GM18499 (cell line): ENCODE measurements at regions not wholly inside any gene's neighbourhood (a gene's known extent, or its start where the extent isn't known, plus 50 kb on each side); places are given as distances from the start of the nearest gene placed in this dataset.

ENCODE experiments used
- ATAC-seq: cut with Tn5 transposase; IDR thresholded peaks from one replicate; pipeline ENCODE4 v1.9.1; 2021; ENCODE audit warnings: moderate number of reproducible peaks; ENCODE audit not compliant: insufficient read depth, unreplicated experiment

DNA sequence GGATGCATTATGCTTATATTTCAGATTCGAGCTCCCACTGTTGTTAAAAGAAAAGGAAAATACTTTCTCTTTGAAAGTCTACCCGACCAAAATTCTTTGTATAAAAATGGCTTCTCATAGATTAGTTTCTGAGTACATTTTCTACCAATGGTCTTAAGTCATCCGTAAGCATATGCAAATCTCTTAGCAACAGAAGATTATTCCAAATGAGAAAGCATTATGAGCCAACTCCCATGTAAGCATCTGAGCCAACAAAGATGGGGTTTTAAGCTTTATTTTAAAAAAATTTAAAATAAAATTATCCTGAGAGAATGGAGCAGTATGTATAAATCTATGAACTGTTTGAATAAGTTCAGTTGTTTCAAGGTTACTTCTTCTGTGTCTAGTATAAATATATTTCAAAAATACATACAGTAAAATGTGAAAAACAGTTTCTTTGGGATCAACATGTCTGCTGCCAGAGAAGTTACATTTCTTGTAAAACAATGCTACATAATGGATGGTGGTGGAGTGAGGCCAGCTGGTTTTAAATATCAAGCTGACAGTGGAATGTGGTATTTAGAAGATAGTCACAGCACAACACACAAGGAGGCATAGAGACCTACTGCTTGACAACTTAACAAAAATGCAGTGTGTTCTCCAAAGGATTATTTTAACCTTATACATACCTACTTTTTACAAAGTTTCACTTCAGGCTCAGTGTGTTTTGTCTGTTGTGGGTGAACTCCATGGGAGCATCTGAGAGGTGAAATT is 199.5 kb upstream of the DIPK2B start:
- no peak for ATAC-seq

GRCh38 chrX:45385757-45386156 is 185.1 kb upstream of the DIPK2B start:
- ATAC-seq = no peak

GRCh38 chrX:45381841-45382240 is 181.2 kb upstream of the DIPK2B start:
- ATAC-seq = no peak

- ATAC-seq = no peak
These were observed 180.7 kb upstream of the DIPK2B start for GRCh38 chrX:45381366-45381765.

DNA sequence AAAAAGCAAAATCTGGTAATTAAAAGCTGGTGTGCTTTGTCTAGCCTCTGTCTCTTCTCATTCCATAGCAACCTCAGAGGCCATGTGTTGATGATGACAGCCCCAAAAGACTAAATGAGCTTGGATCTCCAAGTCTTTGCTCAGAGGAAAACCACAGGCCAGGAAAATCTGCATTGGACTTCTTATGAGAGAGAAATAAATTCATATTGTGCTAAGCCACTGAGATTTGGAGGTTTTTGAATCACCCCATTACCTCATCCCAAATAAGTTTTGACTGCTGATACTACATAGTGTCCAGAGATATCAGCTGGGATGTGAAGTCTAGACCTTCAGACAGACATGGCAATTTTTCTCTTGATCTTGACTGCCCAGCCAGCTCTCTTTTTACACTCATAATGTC is 178.6 kb upstream of the DIPK2B start:
- no peak for ATAC-seq

- no peak for ATAC-seq
These were observed 171.5 kb upstream of the DIPK2B start for GRCh38 chrX:45372151-45372550.

- ATAC-seq = no peak
These were observed 168.0 kb upstream of the DIPK2B start for GRCh38 chrX:45368705-45369104.

DNA sequence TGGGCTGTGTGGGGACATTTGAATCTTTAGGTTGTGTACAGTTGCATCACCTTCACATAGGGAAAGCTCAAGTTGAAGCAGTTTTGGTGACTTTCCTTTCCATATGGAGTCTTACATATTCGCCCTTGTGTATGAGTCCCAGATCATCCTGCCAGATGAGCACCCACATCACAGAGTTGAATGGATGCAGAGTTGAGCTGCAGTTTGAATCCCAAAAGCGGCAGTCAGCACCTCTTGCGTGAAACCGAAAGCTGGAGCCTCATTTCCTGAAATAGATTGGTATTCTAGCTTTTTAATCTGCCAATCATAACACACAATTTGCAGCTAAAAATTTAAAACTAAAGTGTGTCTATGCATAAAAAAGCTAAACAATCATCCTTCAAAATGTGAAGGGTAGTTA is 162.9 kb upstream of the DIPK2B start:
- ATAC-seq = no peak

DNA sequence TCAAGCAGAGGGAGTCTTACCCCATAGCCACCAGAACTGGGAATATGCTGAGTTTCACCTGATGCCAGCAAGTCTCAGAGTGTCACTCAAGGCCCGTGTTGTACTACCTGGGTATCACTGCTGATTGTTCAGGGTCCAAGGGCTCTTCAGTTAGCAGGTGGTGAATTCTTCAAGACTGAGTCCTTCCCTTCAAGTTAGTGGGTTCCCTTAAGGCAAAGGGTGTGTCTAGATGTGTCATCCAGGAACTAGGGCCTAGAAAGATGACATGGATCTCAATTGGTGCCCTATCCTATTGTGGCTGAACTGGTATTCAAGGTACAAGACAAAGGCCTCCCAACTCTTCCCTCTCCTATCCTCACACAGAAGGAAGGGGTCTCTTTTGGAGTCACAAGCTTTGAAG is 159.9 kb upstream of the DIPK2B start:
- ATAC-seq = no peak

DNA sequence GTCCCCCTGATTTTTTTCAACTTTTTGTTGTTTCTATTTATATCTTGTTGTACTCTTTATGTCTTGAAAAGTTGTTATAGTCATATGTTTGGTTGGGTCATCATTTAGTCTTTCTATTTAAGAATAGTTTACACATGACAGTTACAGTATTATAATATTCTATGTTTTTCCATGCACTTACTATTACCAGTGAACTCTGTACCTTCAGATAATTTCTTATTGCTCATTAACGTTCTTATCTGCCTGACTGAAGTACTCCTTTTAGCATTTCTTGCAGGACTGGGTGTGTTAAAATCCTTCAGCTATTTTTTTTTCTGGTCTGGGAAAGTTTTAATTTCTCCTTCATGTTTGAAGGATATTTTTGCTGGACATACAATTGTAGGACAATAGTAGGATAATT is 157.7 kb upstream of the DIPK2B start:
- no peak for ATAC-seq

DNA sequence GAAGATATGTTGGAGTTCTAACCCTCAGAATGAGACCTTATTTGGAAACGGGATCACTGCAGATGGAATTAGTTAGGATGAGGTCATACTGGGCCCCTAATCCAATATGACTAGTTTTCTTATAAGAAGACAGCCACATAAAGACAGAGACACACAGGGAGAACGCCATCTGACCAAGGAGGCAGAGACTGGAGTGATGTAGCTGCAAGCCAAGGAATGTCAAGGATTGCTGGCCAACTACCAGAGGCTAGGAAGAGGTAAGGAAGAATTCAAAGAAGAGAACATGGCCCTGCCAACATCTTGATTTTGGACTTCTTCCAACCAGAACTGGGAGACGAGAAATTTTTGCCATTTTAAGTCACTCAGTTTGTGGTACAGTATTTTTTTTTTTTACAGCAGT is 152.8 kb upstream of the DIPK2B start:
- no peak for ATAC-seq

- ATAC-seq = no peak
These were observed 151.9 kb upstream of the DIPK2B start for GRCh38 chrX:45352611-45353010.

DNA sequence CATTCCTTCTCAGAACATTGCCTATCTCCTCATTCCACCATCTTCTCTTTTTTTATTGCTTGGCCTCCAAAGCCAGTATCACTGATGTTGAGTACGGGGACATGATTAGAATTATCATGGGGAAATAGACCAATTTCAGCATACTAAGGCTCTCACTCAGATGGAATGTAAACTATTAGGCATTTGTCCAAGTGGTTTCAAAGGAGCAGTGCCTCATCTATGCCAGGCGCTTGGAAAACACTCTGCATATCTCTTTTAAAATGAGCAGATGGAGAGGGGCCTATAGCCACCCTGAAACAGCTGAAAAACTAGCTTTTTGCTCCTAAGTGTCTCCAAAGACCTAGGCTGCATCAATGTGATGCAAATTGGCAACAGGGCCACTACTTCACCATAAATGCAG is 150.8 kb upstream of the DIPK2B start:
- no peak for ATAC-seq

DNA sequence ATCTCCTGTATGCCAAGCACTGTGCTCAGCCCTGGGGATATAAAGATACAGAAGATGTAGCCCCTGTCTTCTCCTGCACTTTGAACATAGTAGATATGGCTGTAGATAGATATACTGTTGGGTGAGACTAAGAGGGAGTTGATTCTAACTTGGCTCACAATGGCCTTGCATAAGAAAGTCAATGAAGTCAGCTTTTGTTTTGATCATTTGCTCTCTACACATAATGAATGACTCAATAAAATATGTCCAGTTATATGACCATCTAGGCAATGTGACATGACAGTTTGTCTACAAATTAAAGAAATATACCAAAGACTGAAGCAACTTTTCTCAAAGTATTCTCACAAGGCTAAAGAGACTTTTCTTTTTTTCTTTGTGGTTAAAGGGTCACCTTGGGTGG is 147.6 kb upstream of the DIPK2B start:
- no peak for ATAC-seq

- no peak for ATAC-seq
These were observed 147.2 kb upstream of the DIPK2B start for GRCh38 chrX:45347877-45348276.

DNA sequence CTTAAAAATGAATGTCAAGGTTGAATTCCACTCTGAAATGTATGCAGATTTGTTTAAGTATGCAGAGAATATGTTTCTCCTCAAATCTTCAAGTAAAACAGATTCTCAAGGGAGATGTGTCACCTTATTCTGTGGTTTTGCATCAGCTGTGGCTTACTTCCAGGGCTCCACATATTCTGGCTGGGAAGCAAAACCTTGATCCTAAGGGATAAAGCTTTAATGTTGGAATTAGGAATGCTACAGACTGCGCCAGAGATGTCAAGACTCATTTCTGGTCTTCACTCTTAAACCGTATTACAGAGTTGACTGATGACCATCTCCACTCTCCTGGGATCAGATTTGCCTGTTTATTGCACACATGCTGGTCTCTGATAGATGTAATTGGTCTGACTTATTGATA is 143.9 kb upstream of the DIPK2B start:
- no peak for ATAC-seq

DNA sequence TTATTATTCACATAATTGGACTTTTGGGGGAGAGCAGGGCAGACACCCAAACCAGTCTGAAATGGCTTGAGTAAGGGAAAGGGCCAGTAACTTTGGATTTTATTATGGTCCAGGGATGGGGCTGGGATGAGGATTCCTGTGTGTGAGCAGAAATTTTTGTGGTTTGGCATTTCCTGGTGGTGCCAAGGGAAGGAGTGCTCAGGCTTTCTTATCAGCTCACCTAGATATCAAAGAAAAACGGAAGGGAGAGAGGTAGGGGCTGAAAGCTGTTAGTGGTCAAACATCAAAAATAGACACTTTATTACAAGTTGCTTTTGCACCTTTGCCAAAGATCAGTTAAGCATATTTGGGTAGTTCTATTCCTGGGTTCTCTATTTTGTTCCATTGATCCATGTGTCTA is 128.5 kb upstream of the DIPK2B start:
- ATAC-seq = no peak

GRCh38 chrX:45324941-45325340 is 124.3 kb upstream of the DIPK2B start:
- no peak for ATAC-seq

GRCh38 chrX:45323387-45323786 is 122.7 kb upstream of the DIPK2B start:
- ATAC-seq = no peak

- ATAC-seq = no peak
These were observed 122.1 kb upstream of the DIPK2B start for GRCh38 chrX:45322820-45323219.

GRCh38 chrX:45322382-45322781 is 121.7 kb upstream of the DIPK2B start:
- ATAC-seq = no peak

DNA sequence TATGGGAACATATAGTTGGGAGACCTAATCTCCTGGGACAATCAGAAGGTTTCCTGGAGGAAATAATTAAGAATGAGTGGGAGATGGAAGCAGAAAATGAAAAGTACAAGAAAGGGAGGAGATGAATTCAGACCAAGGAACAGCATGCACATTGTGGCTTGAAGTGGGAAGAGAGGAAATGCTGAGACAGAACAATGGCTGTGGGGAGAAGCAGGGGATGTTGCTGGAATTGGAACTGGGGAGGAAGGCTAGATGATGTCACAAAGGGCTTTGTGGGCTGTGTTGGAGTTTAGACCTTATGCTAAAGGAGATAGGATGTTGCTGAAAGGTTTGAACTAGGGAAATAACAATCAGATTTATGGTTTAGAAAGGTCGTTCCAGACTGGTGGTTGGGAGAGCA is 119.5 kb upstream of the DIPK2B start:
- no peak for ATAC-seq

DNA sequence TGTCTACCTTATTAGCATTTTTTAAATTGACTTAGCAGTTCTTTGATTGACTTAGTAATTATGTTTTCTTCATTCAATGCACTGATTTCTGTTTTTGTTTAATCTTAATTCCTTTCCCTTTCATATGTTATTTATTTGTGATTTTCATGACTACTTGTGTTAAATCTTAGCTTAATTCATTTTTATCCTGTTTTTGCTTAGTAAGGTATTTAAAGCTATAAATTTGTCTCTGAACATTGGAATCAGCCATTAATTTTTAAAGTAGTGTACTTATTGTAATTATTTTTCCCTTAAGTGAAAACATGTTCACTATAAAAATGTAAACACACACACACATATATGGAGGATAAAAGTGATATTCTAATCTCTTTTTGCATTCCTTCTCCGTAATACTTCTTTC is 109.1 kb upstream of the DIPK2B start:
- no peak for ATAC-seq
